GM12878 (cell line): ENCODE measurements at regions not wholly inside any gene's neighbourhood (a gene's known extent, or its start where the extent isn't known, plus 50 kb on each side); places are given as distances from the start of the nearest gene placed in this dataset.

Experiments used
- ATAC-seq: fragments of 200-7000 bp; cut with Tn5 transposase; 3 replicates; pipeline ENCODE4 v1.9.1; 2020; ENCODE audit warnings: mild to moderate bottlenecking, moderate library complexity
- BruUV-seq: library from RNA; stranded (reverse); fragments of 400-500 nt; replicated peaks from 2 replicates; lab custom pipeline; 2021; lab: Mats Ljungman, UMichigan
- CTCF ChIA-PET: fragments of 300-600 bp; sonication (Branson Sonifier 250); formaldehyde crosslinking; extraction: SDS; loops from one replicate; lab custom pipeline; 2021; ENCODE audit warnings: inconsistent platforms; lab: Yijun Ruan, JAX
- POLR2A ChIA-PET: fragments of 350-600 bp; formaldehyde crosslinking; extraction: SDS; loops from one replicate; lab custom pipeline; 2021; ENCODE audit warnings: inconsistent platforms; lab: Charles Lee
- RAD21 ChIA-PET: fragments of 300-600 bp; sonication (Branson Sonifier 250); formaldehyde crosslinking; loops from one replicate; lab custom pipeline; 2023; ENCODE audit warnings: antibody characterized with exemption; ENCODE audit not compliant: unreplicated experiment; lab: Charles Lee
- SMC1A ChIA-PET: fragments of 300-600 bp; sonication (Branson Sonifier 250); formaldehyde crosslinking; loops from one replicate; lab custom pipeline; 2023; ENCODE audit not compliant: unreplicated experiment, uncharacterized antibody; lab: Charles Lee
- DNase-seq: peaks from one replicate; pipeline ENCODE4 v3.0.0-alpha.2; 2011; ENCODE audit warnings: low read depth, low spot score
- FAIRE-seq: peaks from 3 replicates; lab custom pipeline; 2011; peaks lifted over from hg19 to GRCh38; lab: Jason Lieb, UNC
- H2AFZ ChIP-seq: 2 replicates; pipeline ENCODE4 v1.6.0; 2011; ENCODE audit warnings: low read depth, low read length, control low read depth; ENCODE audit not compliant: control insufficient read depth
- H3K27ac ChIP-seq: 2 replicates; pipeline ENCODE4 v1.5.1; 2011; ENCODE audit warnings: control low read depth; ENCODE audit not compliant: control insufficient read depth, insufficient read depth
- H3K27me3 ChIP-seq, 2 experiments: replicated peaks in 1 of 2; 2 replicates each; pipeline versions ENCODE4 v1.6.0 to v1.6.1; 2011; ENCODE audit warnings: low read length in 1 of 2; ENCODE audit not compliant: control insufficient read depth in 2 of 2, insufficient read depth in 2 of 2
- H3K36me3 ChIP-seq, 2 experiments: 2 replicates each; pipeline ENCODE4 v1.5.1; 2011; ENCODE audit warnings: low read length in 1 of 2; ENCODE audit not compliant: control insufficient read depth in 2 of 2, insufficient read depth in 2 of 2
- H3K4me1 ChIP-seq: 2 replicates; pipeline ENCODE4 v1.6.1; 2011; ENCODE audit warnings: mild to moderate bottlenecking, low read length, moderate library complexity, mixed read lengths; ENCODE audit not compliant: control insufficient read depth, insufficient read depth
- H3K4me2 ChIP-seq: 2 replicates; pipeline ENCODE4 v1.6.0; 2011; ENCODE audit warnings: control low read depth; ENCODE audit not compliant: control insufficient read depth, insufficient read depth
- H3K4me3 ChIP-seq: fragments of 200-600 bp; sonication (generic); 2 replicates; pipeline ENCODE4 v1.5.1; 2016
- H3K79me2 ChIP-seq: 2 replicates; pipeline ENCODE4 v1.6.0; 2011; ENCODE audit warnings: low read length; ENCODE audit not compliant: control insufficient read depth, insufficient read depth
- H3K9ac ChIP-seq: 2 replicates; pipeline ENCODE4 v1.8.0; 2011; ENCODE audit warnings: low read length, control low read depth, mixed read lengths; ENCODE audit not compliant: control insufficient read depth, insufficient read depth
- H3K9me3 ChIP-seq: replicated peaks from 3 replicates; pipeline ENCODE4 v1.5.1; 2011; ENCODE audit warnings: mild to moderate bottlenecking, low read length; ENCODE audit not compliant: control insufficient read depth, insufficient read depth
- H4K20me1 ChIP-seq: 2 replicates; pipeline ENCODE4 v1.6.0; 2011; ENCODE audit not compliant: control insufficient read depth, insufficient read depth
- BACH1 ChIP-seq: fragments of 450-650 bp; IDR thresholded peaks from 2 replicates; pipeline ENCODE4 v1.6.1; 2017; ENCODE audit warnings: mild to moderate bottlenecking, borderline replicate concordance
- E2F4 ChIP-seq: IDR thresholded peaks from 2 replicates; pipeline ENCODE4 v1.6.1; 2012; ENCODE audit warnings: low read depth, low read length, improper control_type of control experiment
- E2F8 ChIP-seq: fragments of 450-650 bp; IDR thresholded peaks from 2 replicates; pipeline ENCODE4 v1.6.1; 2018; ENCODE audit warnings: mild to moderate bottlenecking, low read depth, moderate library complexity; ENCODE audit not compliant: partially characterized antibody
- ELK1 ChIP-seq: IDR thresholded peaks from 2 replicates; pipeline ENCODE4 v1.6.1; 2012; ENCODE audit warnings: low read depth, low read length, improper control_type of control experiment
- FOS ChIP-seq: IDR thresholded peaks from 3 replicates; pipeline ENCODE4 v1.6.1; 2011; ENCODE audit warnings: borderline replicate concordance; ENCODE audit not compliant: insufficient read length; ENCODE audit errors: extremely low read depth
- HCFC1 ChIP-seq: fragments of 150-350 bp; IDR thresholded peaks from 2 replicates; pipeline ENCODE4 v1.6.1; 2014; ENCODE audit warnings: low read length
- HDAC6 ChIP-seq: fragments of 200-600 bp; sonication (generic); IDR thresholded peaks from one replicate; pipeline ENCODE4 v1.8.0; 2017; ENCODE audit warnings: antibody characterized with exemption; ENCODE audit not compliant: unreplicated experiment
- HSF1 ChIP-seq: fragments of 150-350 bp; IDR thresholded peaks from 2 replicates; pipeline ENCODE4 v1.6.1; 2014; ENCODE audit warnings: mild to moderate bottlenecking, low read depth, low read length
- SMC3 ChIP-seq: IDR thresholded peaks from 2 replicates; pipeline ENCODE4 v1.6.1; 2011; ENCODE audit warnings: low read length, improper control_type of control experiment, borderline replicate concordance
- SREBF2 ChIP-seq: IDR thresholded peaks from 2 replicates; pipeline ENCODE4 v1.6.1; 2012; ENCODE audit warnings: mild to moderate bottlenecking, low read length
- ZNF24 ChIP-seq: fragments of 450-650 bp; IDR thresholded peaks from 2 replicates; pipeline ENCODE4 v1.6.1; 2017; ENCODE audit warnings: antibody characterized with exemption, mild to moderate bottlenecking
- ZNF384 ChIP-seq: IDR thresholded peaks from 2 replicates; pipeline ENCODE4 v1.6.1; 2012; ENCODE audit warnings: low read depth, mild to moderate bottlenecking, low read length, improper control_type of control experiment, borderline replicate concordance
- ZNF592 ChIP-seq: fragments of 450-650 bp; IDR thresholded peaks from 2 replicates; pipeline ENCODE4 v1.6.1; 2017; ENCODE audit warnings: mild to moderate bottlenecking, moderate library complexity
- WGBS: methylation state at CpG from one replicate; pipeline ENCODE4 v1.1.6; 2016; ENCODE audit warnings: low lambda C conversion rate; ENCODE audit not compliant: insufficient replicate concordance, insufficient coverage; ENCODE audit errors: missing lambda C conversion rate; 5-methylcytosine and 5-hydroxymethylcytosine counted together
- in situ Hi-C: fragments of 300-500 bp; cut with MboI; formaldehyde crosslinking; loops from 9 replicates; pipeline ENCODE4 v1.14.3; 2018; ENCODE audit warnings: mixed read lengths
- intact Hi-C: fragments of 100-400 bp; cut with micrococcal nuclease; formaldehyde crosslinking; loops from one replicate; pipeline ENCODE4 v1.14.2; 2022; ENCODE audit not compliant: unreplicated experiment

GRCh38 chr12:19922717-19923116 is 445.6 kb upstream of the PDE3A start:
- ChIA-PET RAD21 (interaction anchor here (1.0 kb wide), 1 partner anchor 10 kb away, joined by 3 read pairs; no protein-coding TSS in a partner anchor), SMC1A (interaction anchor here (0.9 to 1.5 kb wide), 2 partner anchors 15 to 183 kb away, joined by 3 to 4 read pairs; no protein-coding TSS in a partner anchor)
- H3K36me3 ChIP-seq: no peaks in the 10 kb centered on the region
- H3K9me3 ChIP-seq: no peaks in the 10 kb centered on the region
- in situ Hi-C loops: no loop called here
- no peak overlapping the region for H3K27ac ChIP-seq
- H3K27me3 ChIP-seq: no peaks in the 10 kb centered on the region
- H3K79me2 ChIP-seq: no peaks in the 10 kb centered on the region
- H2AFZ ChIP-seq: no peak overlapping the region
- no peak overlapping the region for H3K9ac ChIP-seq
- H3K4me2 ChIP-seq: no peak overlapping the region
- TF ChIP-seq E2F8: no peak
- TF ChIP-seq ZNF24: no peak
- no peak for TF ChIP-seq BACH1
- no peak for TF ChIP-seq HSF1
- TF ChIP-seq SMC3: no peak
- TF ChIP-seq ZNF384: no peak
- no peak for TF ChIP-seq E2F4
- no peak for TF ChIP-seq ZNF592
- no peak for TF ChIP-seq ELK1
- no peak for TF ChIP-seq HCFC1
- TF ChIP-seq HDAC6: no peak
- TF ChIP-seq FOS: no peak
- TF ChIP-seq SREBF2: no peak
- TF ChIP-seq, all 136 proteins: peak for 0
- ChIA-PET POLR2A (no interaction called here), CTCF (interaction anchor here (0.9 to 1.4 kb wide), 3 partner anchors 8 to 297 kb away, joined by 4 to 7 read pairs (median 5); no protein-coding TSS in a partner anchor)
- intact Hi-C loops: no loop called here
- DNase-seq: no peak
- no TSS peak for BruUV-seq
- no peaks in the 10 kb centered on the region for H4K20me1 ChIP-seq
- FAIRE-seq: no peak
- 0% methylated on average over 2 of the region's 2 CpGs for WGBS
- no peaks in the 10 kb centered on the region for H3K4me1 ChIP-seq
- H3K4me3 ChIP-seq: no peak overlapping the region
- no peak for ATAC-seq
